ENCODE measurements at regions not wholly inside any gene's neighbourhood (a gene's known extent, or its start where the extent isn't known, plus 50 kb on each side); places are given as distances from the start of the nearest gene placed in this dataset.

GRCh38 chr9:84450029-84450428 is 109.5 kb upstream of the SLC28A3 start:
- no peak for DNase-seq (ENCODE audit: low read depth)

GRCh38 chr9:84456527-84456926 is 116.0 kb upstream of the SLC28A3 start:
- DNase-seq (ENCODE audit: low read depth), result no peak

GRCh38 chr9:84460695-84461094 is 120.1 kb upstream of the SLC28A3 start:
- DNase-seq (ENCODE audit: low read depth), result no peak

- DNase-seq (ENCODE audit: low read depth), result no peak
These were observed 122.7 kb upstream of the SLC28A3 start for GRCh38 chr9:84463272-84463671.

GRCh38 chr9:84466580-84467285 is 126.2 kb upstream of the SLC28A3 start:
- no peak for DNase-seq (ENCODE audit: low read depth)

GRCh38 chr9:84471816-84472215 is 131.3 kb upstream of the SLC28A3 start:
- no peak for DNase-seq (ENCODE audit: low read depth)

- no peak for DNase-seq (ENCODE audit: low read depth)
These were observed 138.4 kb upstream of the SLC28A3 start for GRCh38 chr9:84478996-84479395.

- DNase-seq (ENCODE audit: low read depth), result no peak
These were observed 139.5 kb upstream of the SLC28A3 start for GRCh38 chr9:84480071-84480470.

- no peak for DNase-seq (ENCODE audit: low read depth)
These were observed 140.7 kb upstream of the SLC28A3 start for GRCh38 chr9:84481231-84481630.

- no peak for DNase-seq (ENCODE audit: low read depth)
These were observed 141.2 kb upstream of the SLC28A3 start for GRCh38 chr9:84481636-84482218.

- DNase-seq (ENCODE audit: low read depth), result no peak
These were observed 142.0 kb upstream of the SLC28A3 start for GRCh38 chr9:84482607-84483006.

GRCh38 chr9:84484172-84484571 is 143.6 kb upstream of the SLC28A3 start:
- no peak for DNase-seq (ENCODE audit: low read depth)

GRCh38 chr9:84485539-84485938 is 145.0 kb upstream of the SLC28A3 start:
- no peak for DNase-seq (ENCODE audit: low read depth)

- no peak for DNase-seq (ENCODE audit: low read depth)
These were observed 146.1 kb upstream of the SLC28A3 start for GRCh38 chr9:84486663-84487062.

GRCh38 chr9:84490206-84490841 is 149.8 kb upstream of the SLC28A3 start:
- no peak for DNase-seq (ENCODE audit: low read depth)

GRCh38 chr9:84490842-84491325 is 150.3 kb upstream of the SLC28A3 start:
- DNase-seq (ENCODE audit: low read depth), result no peak

GRCh38 chr9:84492366-84493159 is 152.0 kb upstream of the SLC28A3 start:
- DNase-seq (ENCODE audit: low read depth), result no peak

- DNase-seq (ENCODE audit: low read depth), result no peak
These were observed 152.9 kb upstream of the SLC28A3 start for GRCh38 chr9:84493284-84493947.

GRCh38 chr9:84499969-84500582 is 159.5 kb upstream of the SLC28A3 start:
- no peak for DNase-seq (ENCODE audit: low read depth)

GRCh38 chr9:84500826-84501225 is 160.3 kb upstream of the SLC28A3 start:
- no peak for DNase-seq (ENCODE audit: low read depth)

- no peak for DNase-seq (ENCODE audit: low read depth)
These were observed 161.0 kb upstream of the SLC28A3 start for GRCh38 chr9:84501587-84501986.

GRCh38 chr9:84502066-84502465 is 161.5 kb upstream of the SLC28A3 start:
- no peak for DNase-seq (ENCODE audit: low read depth)

Data from ELR (cell line).